ENCODE measurements at regions not wholly inside any gene's neighbourhood (a gene's known extent, or its start where the extent isn't known, plus 50 kb on each side); places are given as distances from the start of the nearest gene placed in this dataset.

DNA sequence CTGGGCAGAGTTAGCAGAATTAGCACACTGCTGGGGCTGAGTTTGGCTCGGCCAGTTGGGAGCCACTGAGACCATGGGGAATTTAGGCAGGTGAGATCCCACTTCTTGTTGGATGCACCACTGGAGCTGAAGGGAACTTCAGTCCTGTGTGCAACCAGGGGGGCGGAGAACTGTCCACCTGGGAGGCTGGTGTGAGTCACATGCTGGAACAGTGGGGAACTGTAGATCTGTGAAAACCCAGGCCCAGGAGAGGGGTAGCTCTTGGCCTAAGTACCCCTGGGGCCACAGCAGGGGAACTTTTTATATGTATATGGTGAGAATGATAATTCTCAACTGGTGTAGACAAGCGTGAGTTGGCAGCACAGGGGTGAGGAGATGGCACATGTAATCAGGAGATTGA lies 237.5 kb upstream of the KIF2A start:
- TF ChIP-seq, protein P1, sequence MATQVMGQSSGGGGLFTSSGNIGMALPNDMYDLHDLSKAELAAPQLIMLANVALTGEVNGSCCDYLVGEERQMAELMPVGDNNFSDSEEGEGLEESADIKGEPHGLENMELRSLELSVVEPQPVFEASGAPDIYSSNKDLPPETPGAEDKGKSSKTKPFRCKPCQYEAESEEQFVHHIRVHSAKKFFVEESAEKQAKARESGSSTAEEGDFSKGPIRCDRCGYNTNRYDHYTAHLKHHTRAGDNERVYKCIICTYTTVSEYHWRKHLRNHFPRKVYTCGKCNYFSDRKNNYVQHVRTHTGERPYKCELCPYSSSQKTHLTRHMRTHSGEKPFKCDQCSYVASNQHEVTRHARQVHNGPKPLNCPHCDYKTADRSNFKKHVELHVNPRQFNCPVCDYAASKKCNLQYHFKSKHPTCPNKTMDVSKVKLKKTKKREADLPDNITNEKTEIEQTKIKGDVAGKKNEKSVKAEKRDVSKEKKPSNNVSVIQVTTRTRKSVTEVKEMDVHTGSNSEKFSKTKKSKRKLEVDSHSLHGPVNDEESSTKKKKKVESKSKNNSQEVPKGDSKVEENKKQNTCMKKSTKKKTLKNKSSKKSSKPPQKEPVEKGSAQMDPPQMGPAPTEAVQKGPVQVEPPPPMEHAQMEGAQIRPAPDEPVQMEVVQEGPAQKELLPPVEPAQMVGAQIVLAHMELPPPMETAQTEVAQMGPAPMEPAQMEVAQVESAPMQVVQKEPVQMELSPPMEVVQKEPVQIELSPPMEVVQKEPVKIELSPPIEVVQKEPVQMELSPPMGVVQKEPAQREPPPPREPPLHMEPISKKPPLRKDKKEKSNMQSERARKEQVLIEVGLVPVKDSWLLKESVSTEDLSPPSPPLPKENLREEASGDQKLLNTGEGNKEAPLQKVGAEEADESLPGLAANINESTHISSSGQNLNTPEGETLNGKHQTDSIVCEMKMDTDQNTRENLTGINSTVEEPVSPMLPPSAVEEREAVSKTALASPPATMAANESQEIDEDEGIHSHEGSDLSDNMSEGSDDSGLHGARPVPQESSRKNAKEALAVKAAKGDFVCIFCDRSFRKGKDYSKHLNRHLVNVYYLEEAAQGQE (IDR thresholded peaks at IDR 0.05; ENCODE audit: insufficient read depth in 1 of 2, low read depth in 2 of 2, low read length in 2 of 2) = no peak
- no peak for TF ChIP-seq POLR2AphosphoS5 (IDR thresholded peaks at IDR 0.05; ENCODE audit: low read depth, low read length)
- TF ChIP-seq SIN3A (IDR thresholded peaks at IDR 0.05; ENCODE audit: borderline replicate concordance, insufficient read depth, low read length) = no peak
- TF ChIP-seq TAF1 (IDR thresholded peaks at IDR 0.05; ENCODE audit: borderline replicate concordance, insufficient read depth, low read length) = no peak
- TF ChIP-seq FOXP2 (optimal IDR thresholded peaks at IDR 0.05; ENCODE audit: borderline replicate concordance, extremely low read depth, extremely low read length, insufficient read depth) = no peak

All from PFSK-1 (cell line).